ENCODE measurements at regions not wholly inside any gene's neighbourhood (a gene's known extent, or its start where the extent isn't known, plus 50 kb on each side); places are given as distances from the start of the nearest gene placed in this dataset.

DNA sequence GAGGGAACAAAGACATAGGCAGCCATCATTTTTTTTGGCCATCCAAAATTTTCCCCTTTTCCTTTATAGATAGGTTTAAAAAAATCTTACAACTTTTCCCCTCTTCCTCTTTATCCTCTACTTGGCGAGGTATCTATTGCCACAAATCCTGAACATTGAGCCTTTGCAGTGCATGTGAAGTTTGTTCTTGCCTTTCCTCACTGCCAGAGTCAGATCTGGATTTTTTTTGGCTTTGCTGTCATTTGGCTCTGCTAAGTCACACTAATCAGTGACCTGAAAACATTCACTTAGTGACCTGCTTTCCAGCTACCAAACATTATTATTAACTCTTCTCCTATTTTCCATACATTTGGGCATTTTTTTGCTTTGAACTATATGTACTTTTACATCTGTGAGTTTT, 249.2 kb upstream of the ZSWIM2 start:
- TF ChIP-seq, protein P1, sequence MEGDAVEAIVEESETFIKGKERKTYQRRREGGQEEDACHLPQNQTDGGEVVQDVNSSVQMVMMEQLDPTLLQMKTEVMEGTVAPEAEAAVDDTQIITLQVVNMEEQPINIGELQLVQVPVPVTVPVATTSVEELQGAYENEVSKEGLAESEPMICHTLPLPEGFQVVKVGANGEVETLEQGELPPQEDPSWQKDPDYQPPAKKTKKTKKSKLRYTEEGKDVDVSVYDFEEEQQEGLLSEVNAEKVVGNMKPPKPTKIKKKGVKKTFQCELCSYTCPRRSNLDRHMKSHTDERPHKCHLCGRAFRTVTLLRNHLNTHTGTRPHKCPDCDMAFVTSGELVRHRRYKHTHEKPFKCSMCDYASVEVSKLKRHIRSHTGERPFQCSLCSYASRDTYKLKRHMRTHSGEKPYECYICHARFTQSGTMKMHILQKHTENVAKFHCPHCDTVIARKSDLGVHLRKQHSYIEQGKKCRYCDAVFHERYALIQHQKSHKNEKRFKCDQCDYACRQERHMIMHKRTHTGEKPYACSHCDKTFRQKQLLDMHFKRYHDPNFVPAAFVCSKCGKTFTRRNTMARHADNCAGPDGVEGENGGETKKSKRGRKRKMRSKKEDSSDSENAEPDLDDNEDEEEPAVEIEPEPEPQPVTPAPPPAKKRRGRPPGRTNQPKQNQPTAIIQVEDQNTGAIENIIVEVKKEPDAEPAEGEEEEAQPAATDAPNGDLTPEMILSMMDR (IDR thresholded peaks at IDR 0.05), result no peak
- TF ChIP-seq POLR2A (IDR thresholded peaks at IDR 0.05), result no peak
